ENCODE measurements at regions not wholly inside any gene's neighbourhood (a gene's known extent, or its start where the extent isn't known, plus 50 kb on each side); places are given as distances from the start of the nearest gene placed in this dataset.

- peak in 1 of 2 donors; percentile 8 for DNase-seq
- no peak overlapping the region for H2BK120ac ChIP-seq (ENCODE audit: insufficient read depth, low read length, poor library complexity)
- no peak overlapping the region for H3K18ac ChIP-seq (ENCODE audit: low read length)
- no peak overlapping the region for H2BK12ac ChIP-seq (ENCODE audit: low read length)
- no peaks in the 10 kb centered on the region for H3K36me3 ChIP-seq (ENCODE audit: control insufficient read depth in 1 of 2, insufficient read depth in 2 of 2, low read length in 2 of 2)
- H3K4me2 ChIP-seq (ENCODE audit: low read length): no peak overlapping the region
- H2AFZ ChIP-seq (ENCODE audit: insufficient read depth, low read length, poor library complexity): no peak overlapping the region
- no peak overlapping the region for H4K91ac ChIP-seq (ENCODE audit: low read depth, low read length)
- WGBS (ENCODE audit: extremely low coverage, insufficient coverage, insufficient read length): no CpG with 5 or more reads among the region's 2 CpGs
- no peak overlapping the region for H3K14ac ChIP-seq (ENCODE audit: low read length)
- H2AK5ac ChIP-seq (ENCODE audit: low read length): no peak overlapping the region
- H4K12ac ChIP-seq (ENCODE audit: low read depth, low read length): no peak overlapping the region
- no peaks in the 10 kb centered on the region for H3K79me1 ChIP-seq (ENCODE audit: low read length)
- no peak overlapping the region for H3K27ac ChIP-seq (ENCODE audit: low read depth, low read length)
- no peaks in the 10 kb centered on the region for H3K79me2 ChIP-seq (ENCODE audit: control insufficient read depth, insufficient read depth, low read length, poor library complexity)
- H3K4ac ChIP-seq (ENCODE audit: low read depth, low read length): no peak overlapping the region
- H3K9me3 ChIP-seq (ENCODE audit: insufficient read depth, low read depth, low read length): no peaks in the 10 kb centered on the region
- no peaks in the 10 kb centered on the region for H3K27me3 ChIP-seq (ENCODE audit: insufficient read depth, low read length)
- H3K9ac ChIP-seq (ENCODE audit: low read length): no peak overlapping the region
- no peaks in the 10 kb centered on the region for H3K4me1 ChIP-seq (ENCODE audit: control insufficient read depth in 1 of 2, insufficient read depth in 2 of 2, low read length in 2 of 2)
- no peak overlapping the region for H4K8ac ChIP-seq (ENCODE audit: low read depth, low read length)
- H2BK5ac ChIP-seq (ENCODE audit: low read depth, low read length, poor library complexity): no peak overlapping the region
- no peak overlapping the region for H3K4me3 ChIP-seq (ENCODE audit: low read depth, low read length)
- H3K23ac ChIP-seq (ENCODE audit: low read length): no peak overlapping the region
Observed at GRCh38 chr12:43044241-43044640, 454.7 kb upstream of the PRICKLE1 start.

DNA sequence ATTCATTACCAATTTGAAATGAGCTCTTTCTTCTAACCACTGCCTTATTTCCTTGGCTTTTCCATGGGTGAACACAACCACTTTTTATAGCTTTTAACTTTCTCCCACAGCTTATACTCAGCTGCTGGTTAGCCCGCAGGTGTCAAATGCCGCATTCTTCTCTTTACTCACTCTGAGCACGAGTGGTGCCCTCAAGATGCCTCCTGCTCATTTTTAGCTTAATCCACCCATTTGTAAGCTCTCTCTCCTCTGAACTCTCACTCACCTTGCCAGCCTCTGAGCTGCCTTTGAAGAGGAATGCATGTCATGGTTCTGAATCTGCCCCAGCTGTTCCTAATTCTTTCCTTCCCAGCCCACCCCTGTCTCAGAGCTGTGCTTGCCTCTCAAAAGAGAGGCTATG lies 449.4 kb upstream of the PRICKLE1 start:
- no peak overlapping the region for H3K27ac ChIP-seq (ENCODE audit: low read depth, low read length)
- H3K4me2 ChIP-seq (ENCODE audit: low read length): no peak overlapping the region
- no peaks in the 10 kb centered on the region for H3K36me3 ChIP-seq (ENCODE audit: control insufficient read depth in 1 of 2, insufficient read depth in 2 of 2, low read length in 2 of 2)
- no peak overlapping the region for H3K23ac ChIP-seq (ENCODE audit: low read length)
- no peak overlapping the region for H3K9ac ChIP-seq (ENCODE audit: low read length)
- H2BK12ac ChIP-seq (ENCODE audit: low read length): no peak overlapping the region
- H3K27me3 ChIP-seq (ENCODE audit: insufficient read depth, low read length): no peaks in the 10 kb centered on the region
- H3K79me2 ChIP-seq (ENCODE audit: control insufficient read depth, insufficient read depth, low read length, poor library complexity): no peaks in the 10 kb centered on the region
- peak overlapping the region; percentile 38 for H4K8ac ChIP-seq (ENCODE audit: low read depth, low read length)
- H4K12ac ChIP-seq (ENCODE audit: low read depth, low read length): no peak overlapping the region
- H3K14ac ChIP-seq (ENCODE audit: low read length): no peak overlapping the region
- H3K4me1 ChIP-seq (ENCODE audit: control insufficient read depth in 1 of 2, insufficient read depth in 2 of 2, low read length in 2 of 2): no peaks in the 10 kb centered on the region
- no peak overlapping the region for H4K91ac ChIP-seq (ENCODE audit: low read depth, low read length)
- no peaks in the 10 kb centered on the region for H3K9me3 ChIP-seq (ENCODE audit: insufficient read depth, low read depth, low read length)
- WGBS (ENCODE audit: extremely low coverage, insufficient coverage, insufficient read length): no CpG with 5 or more reads among the region's 3 CpGs
- no peak overlapping the region for H3K4ac ChIP-seq (ENCODE audit: low read depth, low read length)
- H3K18ac ChIP-seq (ENCODE audit: low read length): no peak overlapping the region
- no peak for DNase-seq
- H3K79me1 ChIP-seq (ENCODE audit: low read length): no peaks in the 10 kb centered on the region
- H2BK5ac ChIP-seq (ENCODE audit: low read depth, low read length, poor library complexity): no peak overlapping the region
- no peak overlapping the region for H3K4me3 ChIP-seq (ENCODE audit: low read depth, low read length)
- no peak overlapping the region for H2BK120ac ChIP-seq (ENCODE audit: insufficient read depth, low read length, poor library complexity)
- no peak overlapping the region for H2AFZ ChIP-seq (ENCODE audit: insufficient read depth, low read length, poor library complexity)
- no peak overlapping the region for H2AK5ac ChIP-seq (ENCODE audit: low read length)

DNA sequence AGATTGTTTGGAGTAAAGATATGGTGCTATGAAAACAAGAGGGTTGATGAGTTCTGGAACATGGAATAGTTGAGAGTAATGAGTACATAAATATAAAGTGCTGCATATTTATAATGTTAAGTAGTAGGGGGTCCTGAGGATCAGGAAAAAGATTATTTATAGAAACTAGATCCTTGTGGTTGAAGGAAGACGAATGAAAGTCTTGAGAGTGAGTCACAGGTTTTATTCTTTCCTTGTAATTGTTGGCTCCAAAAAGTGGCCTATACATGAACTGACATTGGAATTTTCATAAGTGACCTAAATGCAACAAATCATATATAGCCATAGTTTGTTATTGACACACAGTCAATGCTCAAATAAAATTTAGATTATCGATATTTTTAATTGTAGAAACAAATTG lies 440.4 kb upstream of the PRICKLE1 start:
- no peak for DNase-seq
- no peak overlapping the region for H3K18ac ChIP-seq (ENCODE audit: low read length)
- no CpG with 5 or more reads among the region's 2 CpGs for WGBS (ENCODE audit: extremely low coverage, insufficient coverage, insufficient read length)
- H3K9ac ChIP-seq (ENCODE audit: low read length): no peak overlapping the region
- no peak overlapping the region for H3K4me2 ChIP-seq (ENCODE audit: low read length)
- H3K9me3 ChIP-seq (ENCODE audit: insufficient read depth, low read depth, low read length): no peaks in the 10 kb centered on the region
- H3K36me3 ChIP-seq (ENCODE audit: control insufficient read depth in 1 of 2, insufficient read depth in 2 of 2, low read length in 2 of 2): no peaks in the 10 kb centered on the region
- no peak overlapping the region for H3K4ac ChIP-seq (ENCODE audit: low read depth, low read length)
- no peak overlapping the region for H2AFZ ChIP-seq (ENCODE audit: insufficient read depth, low read length, poor library complexity)
- H2BK120ac ChIP-seq (ENCODE audit: insufficient read depth, low read length, poor library complexity): no peak overlapping the region
- no peak overlapping the region for H2BK5ac ChIP-seq (ENCODE audit: low read depth, low read length, poor library complexity)
- H4K8ac ChIP-seq (ENCODE audit: low read depth, low read length): no peak overlapping the region
- H3K4me3 ChIP-seq (ENCODE audit: low read depth, low read length): no peak overlapping the region
- no peak overlapping the region for H2AK5ac ChIP-seq (ENCODE audit: low read length)
- no peak overlapping the region for H2BK12ac ChIP-seq (ENCODE audit: low read length)
- no peak overlapping the region for H3K14ac ChIP-seq (ENCODE audit: low read length)
- no peaks in the 10 kb centered on the region for H3K4me1 ChIP-seq (ENCODE audit: control insufficient read depth in 1 of 2, insufficient read depth in 2 of 2, low read length in 2 of 2)
- H3K27me3 ChIP-seq (ENCODE audit: insufficient read depth, low read length): no peaks in the 10 kb centered on the region
- H4K91ac ChIP-seq (ENCODE audit: low read depth, low read length): no peak overlapping the region
- H3K27ac ChIP-seq (ENCODE audit: low read depth, low read length): no peak overlapping the region
- H3K79me2 ChIP-seq (ENCODE audit: control insufficient read depth, insufficient read depth, low read length, poor library complexity): no peaks in the 10 kb centered on the region
- no peaks in the 10 kb centered on the region for H3K79me1 ChIP-seq (ENCODE audit: low read length)
- H3K23ac ChIP-seq (ENCODE audit: low read length): no peak overlapping the region
- no peak overlapping the region for H4K12ac ChIP-seq (ENCODE audit: low read depth, low read length)

DNA sequence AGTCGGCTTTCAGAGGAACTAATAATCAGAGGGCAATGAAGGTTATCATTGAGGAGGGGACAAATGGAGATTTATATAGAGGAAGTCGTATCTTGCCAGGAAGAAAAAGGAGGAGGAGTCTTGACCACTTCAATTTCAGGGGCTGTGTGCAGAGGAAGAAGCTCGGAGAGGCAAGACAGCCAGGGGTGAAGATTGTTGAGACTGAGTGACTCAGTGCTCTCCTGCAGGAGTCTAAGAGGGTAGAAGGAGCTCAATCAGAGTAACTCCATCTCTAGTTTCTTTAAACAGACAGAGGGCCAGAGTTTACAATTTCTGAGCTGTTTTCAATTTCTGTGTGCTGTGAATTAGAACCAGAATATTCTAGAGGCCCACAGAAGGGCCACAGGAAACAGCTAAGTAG lies 439.3 kb upstream of the PRICKLE1 start:
- WGBS (ENCODE audit: extremely low coverage, insufficient coverage, insufficient read length): no CpG with 5 or more reads among the region's 3 CpGs
- no peaks in the 10 kb centered on the region for H3K4me1 ChIP-seq (ENCODE audit: control insufficient read depth in 1 of 2, insufficient read depth in 2 of 2, low read length in 2 of 2)

More for the DNA sequence above, 439.3 kb upstream of the PRICKLE1 start:
- no peaks in the 10 kb centered on the region for H3K9me3 ChIP-seq (ENCODE audit: insufficient read depth, low read depth, low read length)
- DNase-seq: no peak
- no peaks in the 10 kb centered on the region for H3K36me3 ChIP-seq (ENCODE audit: control insufficient read depth in 1 of 2, insufficient read depth in 2 of 2, low read length in 2 of 2)
- H2BK120ac ChIP-seq (ENCODE audit: insufficient read depth, low read length, poor library complexity): no peak overlapping the region
- no peak overlapping the region for H3K4me2 ChIP-seq (ENCODE audit: low read length)
- no peak overlapping the region for H4K8ac ChIP-seq (ENCODE audit: low read depth, low read length)
- no peak overlapping the region for H3K23ac ChIP-seq (ENCODE audit: low read length)
- no peak overlapping the region for H3K4ac ChIP-seq (ENCODE audit: low read depth, low read length)
- H2AFZ ChIP-seq (ENCODE audit: insufficient read depth, low read length, poor library complexity): no peak overlapping the region
- no peak overlapping the region for H2AK5ac ChIP-seq (ENCODE audit: low read length)
- H2BK12ac ChIP-seq (ENCODE audit: low read length): no peak overlapping the region
- H3K14ac ChIP-seq (ENCODE audit: low read length): no peak overlapping the region
- H3K9ac ChIP-seq (ENCODE audit: low read length): no peak overlapping the region
- H2BK5ac ChIP-seq (ENCODE audit: low read depth, low read length, poor library complexity): no peak overlapping the region
- no peak overlapping the region for H3K4me3 ChIP-seq (ENCODE audit: low read depth, low read length)
- no peaks in the 10 kb centered on the region for H3K79me1 ChIP-seq (ENCODE audit: low read length)
- H3K27ac ChIP-seq (ENCODE audit: low read depth, low read length): no peak overlapping the region
- H3K27me3 ChIP-seq (ENCODE audit: insufficient read depth, low read length): no peaks in the 10 kb centered on the region
- no peak overlapping the region for H4K12ac ChIP-seq (ENCODE audit: low read depth, low read length)
- H3K18ac ChIP-seq (ENCODE audit: low read length): no peak overlapping the region
- no peak overlapping the region for H4K91ac ChIP-seq (ENCODE audit: low read depth, low read length)
- H3K79me2 ChIP-seq (ENCODE audit: control insufficient read depth, insufficient read depth, low read length, poor library complexity): no peaks in the 10 kb centered on the region

Measured in trophoblast cell (in vitro differentiated cells and primary cell).